ENCODE measurements at regions not wholly inside any gene's neighbourhood (a gene's known extent, or its start where the extent isn't known, plus 50 kb on each side); places are given as distances from the start of the nearest gene placed in this dataset.

DNA sequence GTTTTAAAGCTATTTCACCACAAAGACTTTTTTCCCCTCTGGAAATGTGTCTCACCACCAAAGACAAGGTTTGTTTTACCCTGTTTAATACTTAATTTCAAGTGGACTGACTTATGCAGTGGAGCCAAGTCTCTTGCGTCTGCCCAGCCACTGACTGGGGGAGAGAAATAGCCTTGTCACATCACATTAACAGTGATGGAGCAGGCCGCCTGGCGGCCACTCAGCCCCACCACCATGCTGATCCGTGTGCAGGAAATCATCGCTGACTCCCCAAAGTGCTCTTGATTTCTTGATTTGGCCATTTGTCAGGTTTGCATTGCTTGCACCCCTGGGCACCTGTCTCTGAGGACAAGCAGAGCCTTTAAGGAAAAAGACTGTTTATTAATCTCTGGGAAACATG lies 334.1 kb downstream of the GLRX3 start:
- no peak for DNase-seq

DNA sequence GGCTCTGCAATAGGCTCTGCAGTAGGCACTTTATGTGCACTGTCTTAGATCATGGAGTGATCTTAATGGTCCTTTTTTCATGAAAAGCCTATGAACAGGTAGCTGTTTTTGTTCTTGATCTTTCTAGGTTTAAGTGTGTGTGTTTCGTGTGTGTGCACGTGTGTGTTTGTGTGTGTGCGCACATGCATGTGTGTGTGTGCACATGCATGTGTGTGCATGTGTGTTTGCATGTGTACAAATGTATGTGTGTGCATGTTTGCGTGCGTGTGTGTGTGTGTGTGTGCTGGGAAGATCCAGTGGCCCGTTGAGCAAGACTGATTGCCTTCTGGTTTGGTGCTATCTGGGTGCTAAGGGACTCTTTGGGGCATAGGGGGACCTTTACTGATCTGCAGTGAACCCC lies 334.8 kb downstream of the GLRX3 start:
- no peak for DNase-seq

- DNase-seq = no peak
Measured at GRCh38 chr10:130471486-130471885, 335.3 kb downstream of the GLRX3 start.

GRCh38 chr10:130472236-130472635 lies 336.0 kb downstream of the GLRX3 start:
- DNase-seq = no peak

DNA sequence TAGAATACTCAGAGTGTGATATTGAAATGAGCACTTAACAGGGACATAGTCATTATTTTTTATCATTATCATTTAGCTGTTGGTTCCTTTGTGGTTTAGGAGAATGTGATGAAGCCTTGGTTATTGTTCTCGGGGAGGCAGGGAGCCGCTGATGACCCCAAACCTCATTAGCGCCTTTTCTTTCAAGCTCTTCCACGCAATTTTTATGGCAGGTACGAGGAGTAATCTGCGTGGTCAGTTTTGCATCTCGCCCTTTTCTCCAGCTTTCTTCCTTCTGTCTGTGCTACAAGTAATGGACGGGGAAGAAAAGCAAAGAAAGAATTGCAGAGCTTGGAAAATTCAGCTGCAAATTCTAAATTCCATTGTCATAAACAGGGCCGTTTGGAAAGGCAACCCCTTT lies 338.4 kb downstream of the GLRX3 start:
- DNase-seq = no peak

- no peak for DNase-seq
Measured at GRCh38 chr10:130477360-130477759, 341.2 kb downstream of the GLRX3 start.

GRCh38 chr10:130479146-130479545 lies 343.0 kb downstream of the GLRX3 start:
- DNase-seq = no peak

DNA sequence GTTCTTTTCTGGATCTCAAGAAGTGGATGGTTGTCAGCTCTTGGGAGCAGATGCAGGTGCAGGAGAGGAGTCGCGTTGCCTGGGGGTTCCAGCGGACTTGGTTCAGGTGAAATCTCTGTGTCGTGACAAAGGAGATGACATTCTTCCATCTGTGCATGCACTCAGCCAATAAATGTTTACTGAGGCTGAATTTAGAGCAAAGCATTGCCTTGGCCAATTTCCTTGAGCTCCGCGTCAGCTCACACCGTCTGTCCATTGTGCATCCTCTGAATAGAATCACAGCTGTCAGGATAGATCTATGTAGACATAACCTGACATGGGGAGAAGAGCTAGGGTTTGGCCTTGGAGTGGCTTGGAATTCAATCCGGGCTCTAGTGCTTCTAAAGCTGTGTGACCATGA lies 343.7 kb downstream of the GLRX3 start:
- no peak for DNase-seq

- no peak for DNase-seq
Measured at GRCh38 chr10:130480491-130480890, 344.3 kb downstream of the GLRX3 start.

GRCh38 chr10:130481076-130481930 lies 345.1 kb downstream of the GLRX3 start:
- DNase-seq = no peak

DNA sequence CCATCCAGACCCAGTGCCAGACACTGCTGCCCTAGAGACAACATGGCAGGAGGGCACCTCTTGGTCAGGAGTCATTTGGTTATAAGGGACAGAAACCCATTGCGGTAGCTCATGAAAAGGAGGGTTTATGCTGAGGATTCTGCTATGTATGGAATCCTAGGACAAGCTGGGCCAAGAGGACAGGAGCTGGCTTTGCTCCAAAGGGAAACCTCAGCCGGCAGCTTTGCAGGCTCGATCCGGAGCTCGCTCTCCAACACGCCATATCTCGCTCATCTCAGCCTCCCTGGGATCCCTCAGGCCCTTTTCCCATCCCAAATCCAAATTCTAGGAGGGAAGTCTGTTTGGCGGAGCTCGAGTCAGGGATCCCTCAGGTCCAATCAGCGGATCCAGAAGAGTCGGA lies 345.7 kb downstream of the GLRX3 start:
- no peak for DNase-seq

DNA sequence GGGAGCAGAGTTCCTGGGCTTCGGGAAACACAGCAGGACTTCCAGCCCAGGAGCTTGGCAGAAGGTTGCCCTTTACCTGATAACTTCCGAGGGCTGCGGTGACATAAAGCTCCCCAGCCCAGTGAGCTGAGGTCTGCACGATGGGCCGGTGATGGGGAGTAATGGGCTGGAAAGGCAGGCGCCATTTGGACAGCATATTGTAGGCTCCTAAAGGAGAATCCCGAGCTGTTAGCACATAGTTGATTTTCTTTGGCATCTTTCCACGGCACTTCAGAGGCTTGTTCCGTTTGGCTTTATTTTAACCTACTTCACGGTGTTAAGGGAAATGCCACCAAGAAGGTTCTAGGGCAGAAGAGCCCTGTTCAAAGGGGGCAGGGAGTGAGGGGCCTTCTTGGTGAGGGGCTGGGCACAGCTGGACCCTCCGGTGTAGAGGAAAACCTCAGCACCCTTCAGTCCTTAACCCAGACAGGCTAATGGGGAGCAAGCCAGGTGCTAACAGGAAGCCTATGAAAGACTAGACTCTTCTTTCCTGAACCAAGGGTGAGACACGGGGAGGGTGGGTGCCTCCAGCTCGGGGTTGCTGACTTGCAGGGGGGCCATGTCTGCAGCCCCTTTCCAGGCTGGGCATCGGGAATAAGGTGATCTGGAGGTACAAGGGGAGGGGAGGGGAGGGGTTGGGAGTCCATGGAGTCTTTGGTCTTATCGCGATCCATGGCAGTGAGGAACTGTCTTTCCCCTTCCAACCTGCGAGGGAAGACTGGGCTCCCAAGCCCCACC lies 347.7 kb downstream of the GLRX3 start:
- DNase-seq = no peak

GRCh38 chr10:130484468-130485180 lies 348.4 kb downstream of the GLRX3 start:
- no peak for DNase-seq

- no peak for DNase-seq
Measured at GRCh38 chr10:130485236-130485957, 349.2 kb downstream of the GLRX3 start.

DNA sequence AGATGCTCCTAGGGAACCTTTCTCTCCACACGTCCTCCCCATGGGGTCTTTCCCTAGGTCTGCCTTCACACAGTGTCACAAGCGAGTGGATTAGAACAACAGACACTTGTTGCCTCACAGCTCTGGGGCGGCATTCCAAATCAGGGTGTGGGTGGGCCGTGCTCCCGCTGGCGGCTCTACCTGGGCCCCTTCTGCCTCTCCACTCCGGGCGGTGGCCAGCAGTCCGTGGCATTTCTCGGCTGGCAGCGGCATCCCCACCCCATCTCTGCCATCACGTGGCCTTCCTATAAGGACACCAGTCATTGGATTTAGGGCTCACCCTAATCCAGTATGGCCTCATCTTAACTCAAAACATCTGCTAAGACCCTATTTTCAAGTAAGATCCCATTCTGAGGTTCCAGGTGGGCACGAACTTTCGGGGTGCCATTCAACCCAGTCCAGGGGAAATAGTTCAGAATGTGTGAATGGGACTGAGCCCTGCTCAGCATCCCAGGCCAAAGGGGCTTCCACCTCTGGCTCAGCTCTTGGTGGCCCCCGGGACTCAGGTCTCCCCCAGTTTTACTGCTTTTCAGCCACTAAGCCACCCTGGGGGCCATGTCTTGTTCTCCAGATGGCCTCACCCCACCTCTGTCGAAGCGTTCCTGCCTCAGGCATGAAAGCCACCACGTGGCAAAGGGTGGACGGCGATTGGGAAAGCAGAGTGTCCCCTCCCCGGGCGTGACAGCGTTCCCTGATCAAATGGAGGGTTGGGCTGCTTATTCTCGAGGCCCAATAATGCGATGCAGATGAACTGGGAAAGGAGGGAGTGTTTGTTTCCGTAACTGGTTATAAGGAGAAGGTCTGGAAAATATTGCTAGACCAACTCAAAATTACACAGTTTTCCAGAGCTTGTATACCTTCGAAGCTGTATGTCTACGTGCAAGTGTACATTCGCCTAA lies 350.0 kb downstream of the GLRX3 start:
- DNase-seq = no peak

DNA sequence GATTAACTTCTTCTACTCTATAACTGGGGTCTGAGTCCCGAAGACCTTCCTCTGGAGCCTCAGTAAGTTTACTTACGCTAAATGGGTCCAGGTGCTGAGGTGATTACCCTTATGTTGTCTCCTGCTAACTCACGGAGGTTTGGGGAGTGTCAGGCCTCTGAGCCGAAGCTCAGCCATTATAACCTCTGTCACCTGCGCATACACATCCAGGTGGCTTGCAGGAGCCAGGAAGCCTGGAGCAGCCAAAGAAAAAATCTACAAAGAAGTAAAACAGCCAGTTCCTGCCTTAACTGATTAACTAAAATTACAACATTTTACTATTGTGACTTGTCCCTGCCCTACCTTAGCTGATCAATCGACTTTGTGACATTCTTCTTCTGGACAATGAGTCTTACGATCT lies 350.7 kb downstream of the GLRX3 start:
- no peak for DNase-seq

DNA sequence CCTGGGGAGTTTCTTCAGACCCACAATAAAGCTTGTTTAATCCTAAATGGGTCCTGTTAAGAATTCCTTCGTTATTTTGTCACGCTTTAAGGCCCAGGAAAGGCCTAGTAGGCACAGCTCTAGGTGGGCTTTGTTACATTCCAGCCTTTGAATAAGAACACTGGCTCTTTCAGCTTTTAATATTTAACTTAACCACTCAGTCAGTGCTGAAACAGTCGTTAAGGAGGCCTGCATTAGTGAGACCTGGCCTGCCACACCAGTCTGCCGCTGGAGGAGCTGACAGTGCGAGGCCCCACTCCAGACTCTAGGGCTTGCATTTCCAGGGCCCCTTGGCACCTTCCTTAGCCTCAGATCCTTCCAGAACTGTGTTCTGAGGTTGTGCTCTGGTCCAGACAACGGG lies 351.4 kb downstream of the GLRX3 start:
- DNase-seq = no peak

GRCh38 chr10:130489891-130490290 lies 353.7 kb downstream of the GLRX3 start:
- DNase-seq = no peak

- no peak for DNase-seq
Measured at GRCh38 chr10:130491011-130491692, 355.0 kb downstream of the GLRX3 start.

DNA sequence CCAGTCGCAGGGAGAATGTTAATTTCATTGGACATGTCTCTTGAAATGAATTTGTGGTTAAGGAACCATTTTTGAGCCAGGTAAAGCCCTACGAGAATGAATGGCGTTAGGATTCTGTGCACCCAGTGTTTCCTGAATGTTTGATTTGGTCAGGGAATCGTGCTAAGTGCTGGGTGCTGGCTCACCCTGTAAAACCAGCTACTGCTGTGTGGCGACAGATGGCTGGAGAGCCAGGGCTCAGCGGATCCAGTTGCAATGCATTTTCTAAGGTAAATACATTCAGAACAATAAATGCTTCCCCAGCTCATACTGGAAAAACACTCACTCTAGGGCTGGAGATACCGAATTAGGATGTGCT lies 355.5 kb downstream of the GLRX3 start:
- DNase-seq = no peak

DNA sequence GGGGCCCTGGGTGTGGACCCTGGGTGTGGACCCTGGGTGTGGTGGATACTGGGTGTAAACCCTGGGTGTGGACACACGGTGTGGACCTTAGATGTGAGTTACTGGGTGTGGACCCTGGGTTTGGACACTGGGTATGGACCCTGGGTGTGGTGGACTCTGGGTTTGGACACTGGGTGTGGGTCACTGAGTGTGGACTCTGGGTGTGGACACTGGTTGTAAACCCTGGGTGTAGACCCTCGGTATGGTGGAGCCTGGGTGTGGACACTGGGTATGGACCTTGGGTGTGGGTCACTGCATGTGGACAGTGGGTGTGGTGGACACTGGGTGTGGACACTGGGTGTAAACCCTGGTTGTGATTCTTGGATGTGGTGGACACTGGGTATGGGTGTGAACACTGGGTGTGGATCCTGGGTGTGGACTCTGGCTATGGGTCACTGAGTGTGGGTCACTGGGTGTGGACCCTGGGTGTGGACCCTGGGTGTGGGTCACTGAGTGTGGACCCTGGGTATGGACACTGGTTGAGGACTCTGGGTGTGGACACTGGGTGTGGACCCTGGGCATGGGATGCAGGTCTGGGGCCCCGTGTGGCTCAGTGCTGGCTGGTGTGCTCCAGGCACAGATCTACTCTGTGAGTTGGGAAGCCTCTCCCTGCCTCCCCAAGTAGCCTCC lies 356.2 kb downstream of the GLRX3 start:
- DNase-seq = no peak

Measured in activated CD4-positive, alpha-beta T cell treated with anti-CD3 and anti-CD28 coated beads, Interleukin-2, amount 50 U/mL, for 48 hours (primary cell).